ENCODE measurements at regions not wholly inside any gene's neighbourhood (a gene's known extent, or its start where the extent isn't known, plus 50 kb on each side); places are given as distances from the start of the nearest gene placed in this dataset.

DNA sequence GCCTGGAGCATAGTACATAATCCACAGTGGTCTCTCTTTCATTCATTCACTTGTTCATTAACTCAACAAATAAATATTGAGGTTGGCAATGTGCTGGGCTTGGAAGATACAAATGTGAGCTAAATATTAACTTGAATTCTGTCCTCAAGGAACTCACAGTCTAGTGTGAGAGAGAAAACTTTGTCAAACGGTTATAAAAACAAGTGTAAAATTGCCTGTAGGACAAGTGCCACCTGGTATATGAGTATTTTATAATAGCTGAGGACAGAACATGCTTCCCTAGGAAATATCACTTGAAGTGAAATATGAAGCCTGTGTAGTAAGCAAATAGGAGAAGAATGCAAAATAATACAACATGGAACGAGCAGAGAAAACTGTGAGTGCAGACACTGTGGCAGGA, 173.1 kb upstream of the CMC1 start:
- no peak for TF ChIP-seq ZNF777 (CRISPR knock-in tag; IDR thresholded peaks at IDR 0.05)
- TF ChIP-seq NPAS2 (CRISPR knock-in tag; IDR thresholded peaks at IDR 0.05; ENCODE audit: borderline replicate concordance), result no peak
- no peak for TF ChIP-seq HNRNPH1 (optimal IDR thresholded peaks at IDR 0.05; ENCODE audit: low read depth, low read length)
- no peak for TF ChIP-seq ISX (CRISPR knock-in tag; conservative IDR thresholded peaks at IDR 0.05)
- no peak for TF ChIP-seq SSRP1 (CRISPR knock-in tag; IDR thresholded peaks at IDR 0.05)
- no peak for TF ChIP-seq ZNF713 (CRISPR knock-in tag; IDR thresholded peaks at IDR 0.05)
- TF ChIP-seq YY1 (IDR thresholded peaks at IDR 0.05; ENCODE audit: insufficient read depth, insufficient replicate concordance, low read depth, low read length), result no peak
- TF ChIP-seq EZH2 (conservative IDR thresholded peaks at IDR 0.05; ENCODE audit: low read depth, low read length), result no peak
- TF ChIP-seq PCBP2 (optimal IDR thresholded peaks at IDR 0.05; ENCODE audit: low read depth, low read length, poor library complexity, severe bottlenecking), result no peak

All from HepG2 (cell line).